Cardiac muscle cell (in vitro differentiated cells and primary cell): ENCODE measurements at regions not wholly inside any gene's neighbourhood (a gene's known extent, or its start where the extent isn't known, plus 50 kb on each side); places are given as distances from the start of the nearest gene placed in this dataset.

Experiments
- DNase-seq, 2 donors: peaks; one replicate each; pipeline versions ENCODE4 v3.0.0 to v3.0.0-alpha.2; 2010 to 2017; ENCODE audit warnings: low read depth in 1 of 2, low spot score in 1 of 2
- H3K27ac ChIP-seq: fragments of 200-600 bp; sonication (generic); 2 replicates; pipeline ENCODE4 v1.5.1; 2016
- H3K27me3 ChIP-seq: fragments of 200-600 bp; sonication (generic); 2 replicates; pipeline ENCODE4 v1.6.0; 2016; ENCODE audit warnings: control low read depth
- H3K36me3 ChIP-seq: fragments of 200-600 bp; sonication (generic); 2 replicates; pipeline ENCODE4 v1.5.1; 2016; ENCODE audit warnings: control low read depth
- H3K4me1 ChIP-seq: fragments of 200-600 bp; sonication (generic); 2 replicates; pipeline ENCODE4 v1.8.1; 2017; ENCODE audit warnings: low read depth, mild to moderate bottlenecking, mixed run types
- H3K4me3 ChIP-seq: fragments of 200-600 bp; sonication (generic); 2 replicates; pipeline ENCODE4 v1.5.1; 2016; ENCODE audit warnings: mild to moderate bottlenecking
- H3K9me3 ChIP-seq: fragments of 200-600 bp; sonication (generic); 2 replicates; pipeline ENCODE4 v1.5.1; 2017; ENCODE audit warnings: low read depth, mild to moderate bottlenecking, control low read depth
- CTCF ChIP-seq: IDR thresholded peaks from 2 replicates; pipeline ENCODE4 v1.5.1; 2012; ENCODE audit warnings: low read depth, mild to moderate bottlenecking, low read length

- no peak for TF ChIP-seq CTCF
- H3K4me3 ChIP-seq: no peak overlapping the region
- H3K27ac ChIP-seq: no peak overlapping the region
- no peaks in the 10 kb centered on the region for H3K4me1 ChIP-seq
- no peaks in the 10 kb centered on the region for H3K27me3 ChIP-seq
- no peaks in the 10 kb centered on the region for H3K9me3 ChIP-seq
- H3K36me3 ChIP-seq: no peaks in the 10 kb centered on the region
- DNase-seq: no peak
These were observed 153.8 kb upstream of the CYLC2 start for GRCh38 chr9:102841376-102841775.

- DNase-seq: no peak
- H3K4me1 ChIP-seq: no peaks in the 10 kb centered on the region
- no peaks in the 10 kb centered on the region for H3K9me3 ChIP-seq
- H3K27ac ChIP-seq: no peak overlapping the region
- no peaks in the 10 kb centered on the region for H3K27me3 ChIP-seq
- H3K4me3 ChIP-seq: no peak overlapping the region
- TF ChIP-seq CTCF: no peak
- no peaks in the 10 kb centered on the region for H3K36me3 ChIP-seq
These were observed 154.8 kb upstream of the CYLC2 start for GRCh38 chr9:102840335-102840734.

- Histone ChIP-seq H3K4me3 (no peak overlapping the region), H3K27me3 (no peaks in the 10 kb centered on the region), H3K4me1 (no peaks in the 10 kb centered on the region), H3K9me3 (no peaks in the 10 kb centered on the region), H3K27ac (no peak overlapping the region), H3K36me3 (no peaks in the 10 kb centered on the region)
- TF ChIP-seq CTCF: no peak
- no peak for DNase-seq
These were observed 162.3 kb upstream of the CYLC2 start for GRCh38 chr9:102832814-102833213.

- Histone ChIP-seq H3K9me3 (no peaks in the 10 kb centered on the region), H3K27me3 (no peaks in the 10 kb centered on the region), H3K27ac (no peak overlapping the region), H3K36me3 (no peaks in the 10 kb centered on the region), H3K4me3 (no peak overlapping the region), H3K4me1 (no peaks in the 10 kb centered on the region)
- TF ChIP-seq CTCF: no peak
- DNase-seq: no peak
These were observed 198.9 kb upstream of the CYLC2 start for GRCh38 chr9:102796244-102796643.

GRCh38 chr9:102795532-102795931, 199.6 kb upstream of the CYLC2 start:
- Histone ChIP-seq H3K36me3 (no peaks in the 10 kb centered on the region), H3K4me1 (no peaks in the 10 kb centered on the region), H3K27me3 (no peaks in the 10 kb centered on the region), H3K27ac (no peak overlapping the region), H3K4me3 (no peak overlapping the region), H3K9me3 (no peaks in the 10 kb centered on the region)
- DNase-seq: no peak
- no peak for TF ChIP-seq CTCF

- H3K9me3 ChIP-seq: no peaks in the 10 kb centered on the region
- no peak for TF ChIP-seq CTCF
- no peak overlapping the region for H3K27ac ChIP-seq
- no peaks in the 10 kb centered on the region for H3K36me3 ChIP-seq
- peaks cover 4% of the 10 kb centered on the region for H3K4me1 ChIP-seq
- H3K4me3 ChIP-seq: no peak overlapping the region
- H3K27me3 ChIP-seq: no peaks in the 10 kb centered on the region
- DNase-seq: no peak
These were observed 215.8 kb upstream of the CYLC2 start for GRCh38 chr9:102779356-102779755.
